GM19239 (cell line): ENCODE measurements at regions not wholly inside any gene's neighbourhood (a gene's known extent, or its start where the extent isn't known, plus 50 kb on each side); places are given as distances from the start of the nearest gene placed in this dataset.

ENCODE experiments used
- DNase-seq: peaks from one replicate; pipeline ENCODE4 v3.0.0; 2011; ENCODE audit warnings: low spot score; ENCODE audit not compliant: insufficient read length
- FAIRE-seq: peaks from 2 replicates; lab custom pipeline; 2011; peaks lifted over from hg19 to GRCh38; lab: Jason Lieb, UNC

- DNase-seq (no peak), FAIRE-seq (no peak)
These were observed 108.5 kb upstream of the LRRC7 start for GRCh38 chr1:69459244-69459643.

DNA sequence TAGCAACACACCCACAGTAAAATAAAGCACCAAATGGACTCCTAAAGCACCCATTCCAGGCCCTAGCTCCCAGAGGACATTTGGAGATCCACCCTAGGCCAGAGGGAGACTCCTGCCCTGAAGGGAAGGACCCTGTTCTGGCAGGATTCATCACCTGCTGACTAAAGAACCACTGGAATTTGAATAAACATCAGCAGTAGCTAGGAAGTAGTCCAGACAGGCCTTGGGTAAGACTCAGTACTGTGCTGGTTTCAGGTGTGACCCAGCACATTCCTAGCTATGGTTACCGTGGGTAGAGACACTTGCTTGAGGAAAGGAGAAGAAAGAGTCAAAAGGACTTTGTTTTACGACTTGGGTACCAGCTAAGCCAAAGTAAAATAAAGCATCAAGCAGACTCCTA is 92.7 kb upstream of the LRRC7 start:
- DNase-seq (no peak), FAIRE-seq (no peak)

- no peak for FAIRE-seq
- DNase-seq, result no peak
These were observed 88.0 kb upstream of the LRRC7 start for GRCh38 chr1:69479734-69480133.

- no peak for DNase-seq
- no peak for FAIRE-seq
These were observed 84.5 kb upstream of the LRRC7 start for GRCh38 chr1:69483246-69483645.

DNA sequence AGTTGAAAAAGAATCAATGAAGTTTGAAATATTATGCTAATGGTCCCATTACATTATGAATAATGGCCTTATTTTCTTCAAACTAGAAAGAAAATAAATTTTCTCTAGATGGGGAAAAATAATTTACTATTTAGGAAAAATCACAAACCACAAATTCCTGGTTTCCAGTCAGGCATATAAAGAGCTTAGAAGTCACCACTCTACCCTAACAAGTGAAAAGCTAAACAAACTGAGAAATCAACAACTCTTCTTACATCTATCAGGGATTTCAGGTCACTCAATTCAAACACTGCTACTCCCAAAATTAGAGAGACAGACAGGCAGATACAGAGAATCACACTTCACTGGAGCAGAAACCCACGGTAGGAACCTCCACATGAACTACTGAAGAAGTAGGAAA is 82.1 kb upstream of the LRRC7 start:
- FAIRE-seq (no peak), DNase-seq (no peak)

GRCh38 chr1:69491416-69491815 is 76.3 kb upstream of the LRRC7 start:
- FAIRE-seq, result no peak
- no peak for DNase-seq

DNA sequence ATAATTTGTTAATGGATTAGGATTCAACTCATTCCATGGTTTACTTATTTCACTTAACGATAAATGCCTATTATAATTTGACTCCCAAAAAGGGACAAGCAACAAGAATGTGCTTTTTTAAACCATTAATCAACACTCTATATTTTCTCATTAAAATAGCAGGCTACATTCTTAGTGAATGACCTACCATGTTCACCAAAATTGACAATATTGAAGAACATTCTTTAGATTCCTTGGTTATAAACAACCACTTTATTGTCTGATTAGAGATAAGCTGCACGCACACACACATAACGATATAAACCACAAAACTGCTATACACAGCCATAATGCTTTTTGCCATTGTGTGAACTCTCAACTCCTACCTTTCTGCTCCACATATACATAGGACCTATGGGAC is 75.4 kb upstream of the LRRC7 start:
- DNase-seq (no peak), FAIRE-seq (no peak)

DNA sequence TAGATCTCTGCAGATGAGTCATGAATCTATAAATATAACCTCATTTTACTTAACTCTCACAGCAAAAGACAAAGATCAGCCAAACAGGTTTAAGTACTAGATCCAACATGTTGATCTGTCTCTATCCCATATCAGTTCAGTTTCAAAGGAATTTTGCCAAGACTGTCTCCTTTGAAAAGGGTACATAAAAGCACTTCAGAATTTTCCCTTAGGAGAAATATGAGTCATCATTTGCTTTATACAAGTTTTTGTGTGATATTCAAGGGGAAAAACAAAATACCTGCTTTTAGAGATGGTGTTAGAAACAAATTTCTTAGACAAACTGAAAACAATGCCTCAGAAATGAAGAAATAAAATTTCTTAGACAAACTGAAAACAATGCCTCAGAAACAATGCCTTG is 73.5 kb upstream of the LRRC7 start:
- FAIRE-seq (no peak), DNase-seq (no peak)

DNA sequence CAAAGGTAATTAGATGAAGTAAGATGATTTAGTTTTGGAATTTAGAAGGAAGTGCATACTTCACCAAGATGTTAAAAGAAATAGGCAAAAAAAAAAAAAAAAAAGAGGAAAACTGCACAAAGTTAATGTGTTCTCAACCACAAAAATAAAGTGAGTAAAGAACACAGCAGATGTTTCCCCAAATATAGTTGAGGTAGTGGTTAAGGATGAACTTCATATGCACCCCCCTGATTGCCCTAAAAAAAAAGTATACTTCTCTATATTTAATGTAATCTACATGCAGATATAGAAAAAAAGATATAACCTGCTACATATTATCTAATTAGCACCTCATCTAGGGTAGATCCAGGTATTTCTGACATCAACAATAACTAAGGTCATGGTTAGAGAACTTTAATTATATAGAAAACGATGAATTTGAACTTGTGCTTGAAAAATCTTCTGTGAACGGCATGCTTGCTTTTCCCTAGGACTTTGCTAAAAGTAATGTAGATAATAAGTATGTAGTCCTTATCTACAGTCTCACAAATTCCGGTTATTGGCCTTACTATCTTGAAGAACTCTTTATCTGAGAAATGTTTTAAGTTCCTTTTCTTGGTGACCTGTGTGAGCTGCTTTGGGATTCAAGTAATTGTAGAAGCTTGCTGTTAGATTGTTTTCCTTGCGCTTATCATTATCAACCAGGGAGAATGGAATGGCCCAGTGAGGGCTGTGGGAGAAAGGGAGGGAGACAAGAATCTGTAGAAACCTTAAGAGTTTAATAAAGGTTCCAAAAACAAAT is 70.1 kb upstream of the LRRC7 start:
- DNase-seq (no peak), FAIRE-seq (no peak)

DNA sequence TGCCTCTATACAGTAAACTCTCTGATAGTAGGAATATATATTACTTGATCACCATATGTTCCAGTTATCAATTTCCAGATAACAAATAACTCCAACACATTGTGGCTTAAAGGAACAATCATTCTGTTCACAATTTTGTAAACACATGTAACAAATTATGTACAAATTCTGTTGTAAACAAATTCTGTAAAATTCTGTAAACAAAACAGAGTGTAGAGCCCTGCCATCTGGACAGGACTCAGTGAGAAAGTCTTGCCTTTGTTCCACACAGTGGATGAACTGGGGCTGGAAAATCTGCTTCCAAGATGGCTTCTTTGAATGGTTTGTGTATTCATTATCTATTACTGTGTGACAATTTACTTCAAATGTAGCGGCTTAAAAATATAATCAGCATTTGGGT is 69.0 kb upstream of the LRRC7 start:
- DNase-seq (no peak), FAIRE-seq (no peak)

- no peak for DNase-seq
- no peak for FAIRE-seq
These were observed 68.4 kb upstream of the LRRC7 start for GRCh38 chr1:69499203-69499803.

DNA sequence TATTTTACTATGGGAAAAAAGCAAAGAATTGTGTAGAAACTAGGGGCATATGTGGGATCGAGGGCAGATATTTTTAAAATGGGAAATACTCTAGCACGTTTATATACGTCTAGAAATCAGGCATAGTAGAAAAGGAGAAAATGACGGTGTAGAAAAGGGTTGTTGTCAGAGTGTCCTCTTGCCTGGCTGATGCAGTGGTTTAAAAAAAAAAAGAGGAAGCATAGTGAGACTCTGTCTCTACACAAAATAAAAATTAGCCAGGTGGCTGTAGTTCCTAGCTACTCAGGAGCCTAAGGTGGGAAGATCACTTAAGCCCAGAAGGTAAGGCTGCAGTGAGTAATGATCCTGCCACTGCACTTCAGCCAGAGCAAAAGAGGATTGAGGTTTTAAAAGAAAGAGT is 64.7 kb upstream of the LRRC7 start:
- no peak for FAIRE-seq

DNA sequence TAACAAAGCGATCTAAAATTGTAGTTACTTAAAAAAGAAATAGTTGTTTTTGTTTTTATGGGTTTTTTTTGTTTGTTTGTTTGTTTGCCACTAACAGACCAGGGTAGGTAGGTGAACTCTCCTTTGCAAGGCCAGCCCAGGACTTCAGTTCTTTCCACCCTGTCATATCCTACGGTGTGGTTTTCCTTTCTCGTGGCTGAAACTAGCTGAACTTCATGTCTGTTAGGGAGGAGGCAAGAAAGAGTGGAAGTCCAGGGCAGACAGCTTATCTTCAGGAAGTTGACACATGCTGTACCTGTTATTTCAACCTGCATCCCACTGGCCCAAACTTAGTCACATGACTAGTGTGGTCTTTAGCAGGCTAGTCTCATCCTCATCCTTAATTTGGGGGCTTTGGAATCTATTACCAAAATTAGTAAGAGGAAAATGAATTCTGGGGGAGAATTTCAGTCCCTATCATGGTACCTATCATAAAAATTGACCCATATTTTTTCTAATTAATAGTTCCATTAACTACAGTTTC is 62.9 kb upstream of the LRRC7 start:
- no peak for FAIRE-seq

More for the DNA sequence above, 64.7 kb upstream of the LRRC7 start:
- no peak for DNase-seq

GRCh38 chr1:69506311-69506710 is 61.4 kb upstream of the LRRC7 start:
- no peak for FAIRE-seq
- no peak for DNase-seq

More for the DNA sequence above, 62.9 kb upstream of the LRRC7 start:
- DNase-seq, result no peak

GRCh38 chr1:69506721-69507120 is 61.0 kb upstream of the LRRC7 start:
- no peak for FAIRE-seq
- no peak for DNase-seq

- no peak for FAIRE-seq
- DNase-seq, result no peak
These were observed 57.7 kb upstream of the LRRC7 start for GRCh38 chr1:69510026-69510425.

- no peak for DNase-seq
- no peak for FAIRE-seq
These were observed 56.1 kb upstream of the LRRC7 start for GRCh38 chr1:69511426-69512192.

GRCh38 chr1:69513601-69514000 is 54.1 kb upstream of the LRRC7 start:
- no peak for DNase-seq
- FAIRE-seq, result no peak
